ENCODE measurements at regions not wholly inside any gene's neighbourhood (a gene's known extent, or its start where the extent isn't known, plus 50 kb on each side); places are given as distances from the start of the nearest gene placed in this dataset.

DNA sequence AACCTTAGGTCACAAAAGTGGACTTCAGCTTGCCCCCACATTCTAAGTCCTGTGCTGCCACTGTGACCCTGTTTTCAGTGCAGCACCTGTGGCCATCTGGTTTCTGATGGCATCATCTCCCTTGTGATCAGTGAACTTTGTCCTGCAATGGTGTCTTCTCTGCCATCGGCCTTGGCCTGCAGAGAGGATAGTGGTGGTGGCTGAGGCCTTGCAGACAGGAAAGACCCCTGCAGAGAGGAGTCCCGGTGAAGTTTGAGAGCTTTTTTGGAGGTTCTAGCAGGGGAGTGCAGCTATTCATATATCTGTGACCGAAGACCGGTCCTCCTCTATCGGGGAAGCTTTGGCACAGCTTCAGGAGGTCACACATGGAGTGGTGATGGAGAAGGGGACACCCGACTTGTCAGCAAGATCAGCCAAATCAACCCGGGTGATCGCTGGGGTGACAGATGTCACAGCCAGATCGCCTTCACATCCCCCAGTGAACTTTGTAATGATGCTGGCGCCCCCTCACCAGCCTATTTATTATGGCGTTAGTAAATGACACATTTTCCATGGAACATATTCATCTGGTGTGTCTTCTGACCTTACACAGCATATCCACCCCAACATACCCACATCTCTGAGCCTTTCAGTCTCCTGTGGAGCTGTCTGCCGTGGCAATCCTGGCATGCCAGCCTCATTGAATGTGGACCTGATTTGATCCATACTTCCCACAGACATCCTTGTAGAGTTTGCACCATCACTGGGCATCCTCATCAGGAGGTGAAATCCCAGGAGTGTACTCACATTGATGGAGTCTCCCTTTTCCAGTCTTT is 136.1 kb downstream of the PAPOLA start:
- DNase-seq, result no peak

DNA sequence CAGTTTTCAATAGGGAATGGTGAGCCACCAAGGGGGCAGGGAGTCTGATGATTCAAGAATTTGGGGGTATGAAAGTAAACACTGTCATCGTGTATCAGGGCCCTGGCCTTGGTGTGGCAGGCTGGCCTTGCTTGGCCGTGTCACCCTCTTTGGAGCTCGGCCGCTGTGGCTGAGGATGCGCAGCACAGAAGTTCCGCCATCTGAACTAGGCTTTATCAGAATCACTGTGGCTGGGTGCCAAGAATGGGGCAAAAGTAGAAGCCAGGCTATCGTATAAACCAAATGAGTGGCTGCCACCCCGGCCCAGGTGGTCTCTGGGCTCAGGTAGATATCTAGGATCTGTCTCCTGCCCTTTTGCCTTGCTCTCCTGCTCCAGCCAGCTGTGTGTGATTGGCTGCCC is 137.4 kb downstream of the PAPOLA start:
- DNase-seq, result no peak

DNA sequence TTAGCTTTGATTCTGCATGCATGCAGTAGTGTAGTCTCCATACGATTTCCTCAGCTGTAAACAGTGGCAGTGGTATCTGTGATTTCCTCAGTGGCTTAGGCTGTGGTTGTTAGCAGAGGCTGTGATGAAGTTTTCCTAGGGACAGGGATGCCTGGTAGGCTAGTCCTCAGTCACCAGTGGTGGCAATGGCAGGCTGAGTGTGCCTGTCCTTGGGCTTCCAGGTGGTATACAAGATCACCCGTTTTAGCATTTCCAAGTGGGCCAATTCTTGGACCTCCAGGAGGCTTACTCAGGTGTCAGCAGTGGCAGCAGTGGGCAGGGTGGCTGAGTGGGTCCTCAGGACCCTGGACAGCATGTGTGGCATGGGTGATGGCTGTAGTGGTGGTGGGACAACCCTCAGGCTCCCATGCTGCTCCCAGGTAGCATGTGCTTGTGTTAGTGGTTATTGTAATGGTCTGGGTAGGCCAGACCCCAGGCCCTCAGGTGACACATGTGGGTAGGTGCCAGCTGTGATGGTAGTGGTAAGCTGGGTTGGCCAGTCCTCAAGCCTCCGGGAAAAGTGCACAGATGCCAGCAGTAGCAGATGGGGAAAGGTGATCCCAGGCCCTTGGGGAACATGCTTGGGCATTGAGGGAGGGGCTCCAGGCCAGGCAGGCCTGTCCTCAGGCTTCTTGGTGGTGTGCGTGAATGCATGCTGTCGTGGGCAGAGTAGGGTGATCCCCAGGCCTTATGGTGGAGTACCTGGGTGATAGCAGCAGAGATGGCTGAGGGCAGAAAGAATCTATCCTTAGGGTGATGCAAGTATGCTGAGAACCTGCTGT is 146.5 kb downstream of the PAPOLA start:
- no peak for DNase-seq

DNA sequence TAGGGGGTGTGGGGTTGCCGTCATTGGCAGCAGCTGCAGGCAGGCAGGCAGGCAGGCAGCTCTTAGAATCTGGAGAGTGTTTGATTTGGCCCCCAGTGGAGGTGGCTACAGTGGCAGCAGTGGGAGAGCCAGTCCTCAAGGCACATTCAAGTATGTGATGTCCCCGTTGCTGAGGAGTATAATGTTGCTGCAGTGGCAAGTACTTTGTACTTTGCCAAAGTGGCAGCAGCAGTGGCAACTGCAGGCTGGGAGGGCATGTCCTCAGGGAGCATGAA is 147.1 kb downstream of the PAPOLA start:
- no peak for DNase-seq

DNA sequence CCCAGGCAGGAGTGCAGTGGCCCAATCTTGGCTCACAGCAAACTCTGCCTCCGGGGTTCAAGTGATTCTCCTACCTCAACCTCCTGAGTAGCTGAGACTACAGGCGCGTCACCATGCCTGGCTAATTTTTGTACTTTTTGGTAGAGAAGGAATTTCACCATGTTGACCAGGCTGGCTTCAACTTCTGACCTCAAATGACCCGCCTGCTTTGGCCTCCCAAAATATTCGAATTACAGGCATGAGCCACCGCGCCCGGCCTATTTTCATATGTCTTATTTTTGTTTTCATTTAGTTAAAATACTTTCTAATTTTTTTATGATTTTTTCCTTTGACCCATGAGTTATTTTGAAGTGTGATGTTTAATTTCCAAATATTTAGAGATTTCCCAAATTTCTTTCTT is 143.6 kb upstream of the VRK1 start:
- no peak for DNase-seq

DNA sequence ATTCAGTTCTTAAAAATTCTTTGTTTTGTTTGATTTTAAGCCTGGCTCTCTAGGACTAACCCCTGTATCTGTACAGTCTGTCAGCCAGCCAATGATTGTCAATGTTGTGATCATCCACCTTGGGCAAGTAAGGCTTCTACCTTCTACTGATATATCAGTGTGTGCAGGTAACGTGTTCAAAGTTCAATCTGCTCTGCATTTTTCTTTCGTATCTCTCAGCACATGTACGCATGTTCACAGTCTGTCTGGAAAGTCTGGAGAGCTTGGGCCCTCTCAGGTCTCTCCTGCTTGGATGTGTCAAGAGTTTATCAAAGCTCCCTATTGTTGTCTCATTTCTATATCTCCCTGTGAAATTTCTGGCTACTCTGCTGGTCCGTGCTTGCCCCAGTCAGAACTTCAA is 138.6 kb upstream of the VRK1 start:
- no peak for DNase-seq

DNA sequence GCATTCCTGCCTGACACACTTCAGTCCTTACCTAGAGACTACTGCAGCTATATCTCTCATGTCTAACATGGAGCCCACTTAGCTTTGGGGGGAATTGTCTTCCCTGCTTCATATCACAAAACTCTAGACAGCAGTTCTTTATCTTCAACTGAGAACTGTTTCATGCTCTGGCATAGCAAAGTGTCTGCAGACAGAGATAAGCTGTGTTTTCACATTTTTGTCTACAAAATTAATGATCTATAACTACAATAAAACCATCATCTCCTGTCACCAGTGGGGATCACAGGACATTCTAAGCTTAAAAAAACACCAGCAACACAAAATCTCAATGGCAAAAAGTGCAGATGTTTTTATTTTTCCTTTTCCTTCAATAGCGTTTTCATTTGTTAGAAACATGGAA is 137.1 kb upstream of the VRK1 start:
- no peak for DNase-seq

DNA sequence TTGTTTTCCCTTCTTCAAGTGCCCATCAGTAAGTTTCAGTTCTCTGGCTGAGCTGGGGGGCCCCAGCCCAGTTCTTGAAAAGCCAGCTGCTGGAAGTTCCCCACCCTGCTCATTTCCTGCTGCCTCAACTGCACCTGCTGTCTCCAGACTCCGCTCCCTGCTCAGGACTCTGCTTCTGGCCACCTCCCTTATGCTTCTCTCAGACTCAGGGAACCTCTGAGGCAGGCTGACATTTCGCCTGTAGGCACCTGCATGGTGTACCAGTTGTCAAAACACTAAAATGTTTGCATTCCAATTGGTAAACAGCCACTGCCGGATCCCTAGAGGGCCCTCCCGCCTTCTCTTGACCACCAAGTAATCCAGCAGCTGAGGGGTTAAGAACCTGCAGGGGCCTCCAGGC is 136.5 kb upstream of the VRK1 start:
- no peak for DNase-seq

DNA sequence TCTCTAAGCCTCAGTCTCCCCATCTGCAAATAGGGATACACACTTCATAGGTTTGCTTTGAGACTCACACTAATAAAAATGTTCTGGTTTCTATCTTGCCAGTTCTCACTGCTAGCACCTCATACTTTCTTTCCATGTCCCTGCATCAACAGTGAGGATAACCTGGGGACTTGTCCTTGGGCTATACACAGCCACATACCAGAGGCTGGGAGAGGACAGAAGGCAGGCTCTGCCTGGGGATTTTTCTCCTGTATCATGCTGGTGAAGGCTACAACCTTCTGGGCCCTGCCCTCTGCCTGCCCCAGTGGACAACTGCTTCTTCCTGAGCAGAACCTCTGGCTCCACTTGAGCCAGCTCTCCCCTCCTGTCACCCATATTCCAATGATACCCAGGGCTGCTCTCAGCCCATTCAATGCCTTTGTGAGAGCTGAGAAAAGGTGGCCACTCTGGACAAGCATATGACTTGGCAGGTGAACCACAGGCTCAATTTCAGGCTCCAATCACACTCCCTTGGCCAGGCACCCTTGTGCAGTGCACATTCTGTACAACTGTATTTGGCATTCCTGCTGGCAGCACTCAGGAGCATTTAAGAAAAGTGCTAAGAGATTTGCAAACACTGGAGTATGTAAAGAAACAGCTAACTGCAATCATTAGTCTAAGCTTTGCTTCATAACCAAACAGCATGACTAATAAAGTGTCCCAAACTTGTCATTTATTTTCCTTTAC is 135.8 kb upstream of the VRK1 start:
- no peak for DNase-seq

DNA sequence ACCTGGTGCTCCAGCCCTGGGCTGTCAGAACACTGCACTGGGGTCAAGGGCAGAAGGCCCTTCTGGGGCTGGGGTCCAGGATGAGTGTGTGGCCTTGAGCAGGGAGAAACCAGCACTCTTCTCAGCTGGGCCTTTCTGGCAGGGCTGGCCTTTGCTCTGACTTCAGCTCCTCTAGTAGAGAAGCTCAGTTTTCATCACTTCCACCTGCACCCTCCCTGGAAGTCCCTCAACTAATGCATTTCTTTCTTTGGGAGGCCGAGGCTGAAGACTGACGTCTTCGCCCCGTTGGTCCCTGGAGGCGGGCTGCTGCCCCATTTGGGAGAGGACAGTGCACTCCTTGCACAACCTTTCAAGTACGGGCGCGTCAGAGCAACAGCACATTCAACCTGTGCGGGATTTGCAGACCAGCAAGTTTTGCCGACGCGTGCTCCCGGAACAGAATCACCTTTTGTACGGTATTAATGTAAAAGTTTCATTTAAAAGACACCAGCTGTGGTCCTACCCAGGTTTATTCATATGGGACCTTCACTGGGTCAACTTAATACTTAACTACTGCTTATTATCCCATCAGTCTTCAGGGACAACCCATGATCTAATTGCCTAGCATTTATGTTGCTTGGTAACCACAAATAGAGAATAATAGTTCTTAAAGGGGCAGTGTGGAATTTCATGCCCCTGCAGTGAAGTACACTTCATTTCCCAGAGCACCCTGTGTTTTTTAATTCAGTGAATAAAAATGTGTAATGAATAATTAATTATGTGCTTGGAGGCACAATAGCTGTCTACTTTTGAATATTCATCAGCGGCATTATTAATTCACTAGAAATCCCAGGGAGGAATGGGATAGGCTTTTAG is 134.8 kb upstream of the VRK1 start:
- no peak for DNase-seq

DNA sequence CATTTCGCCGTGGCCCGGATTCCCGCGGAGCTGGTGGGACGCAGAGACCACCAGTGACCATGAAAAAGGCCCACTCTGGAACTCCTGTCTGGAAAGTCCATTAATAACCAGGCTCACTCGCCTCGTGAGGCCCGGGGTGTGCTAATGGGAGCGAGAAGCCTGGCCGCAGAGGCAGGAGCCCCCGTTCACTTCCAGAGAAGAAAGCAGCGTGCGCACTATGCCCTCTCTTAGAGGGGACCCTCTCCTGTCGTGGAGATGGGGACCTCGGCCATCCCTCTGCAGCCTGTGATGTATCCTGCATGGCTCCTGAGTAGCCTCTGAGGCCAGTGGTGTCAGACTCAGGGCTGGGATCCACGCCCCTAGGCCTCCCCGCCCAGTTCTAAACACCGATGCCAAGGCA is 134.1 kb upstream of the VRK1 start:
- no peak for DNase-seq

DNA sequence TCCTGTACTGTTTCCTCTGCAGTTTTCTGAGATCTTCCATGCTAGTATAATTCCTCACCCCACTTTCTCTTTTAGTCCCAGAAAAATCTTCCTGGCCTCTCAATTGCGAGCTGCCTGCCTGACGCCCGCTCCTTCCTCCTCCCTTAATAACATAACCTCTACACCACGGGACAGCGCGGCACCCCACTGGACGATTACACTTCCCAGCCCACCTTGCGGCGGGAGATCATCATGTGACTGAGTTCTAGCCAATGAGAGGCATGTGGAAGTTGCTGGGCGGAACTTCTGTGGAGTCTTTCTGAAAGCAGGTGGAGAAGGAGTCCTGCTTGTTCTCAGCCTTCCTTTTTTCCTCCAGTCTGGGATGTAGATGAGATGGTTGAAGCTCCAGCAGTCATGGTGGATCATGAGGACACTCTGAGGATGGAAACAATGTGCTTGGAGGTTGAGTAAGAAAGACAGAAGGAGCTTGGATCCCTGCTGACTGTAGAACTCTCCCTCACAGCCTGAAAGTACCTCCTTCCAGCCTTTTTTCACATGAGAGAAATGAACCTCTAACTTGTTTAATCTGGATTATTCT is 133.6 kb upstream of the VRK1 start:
- no peak for DNase-seq

DNA sequence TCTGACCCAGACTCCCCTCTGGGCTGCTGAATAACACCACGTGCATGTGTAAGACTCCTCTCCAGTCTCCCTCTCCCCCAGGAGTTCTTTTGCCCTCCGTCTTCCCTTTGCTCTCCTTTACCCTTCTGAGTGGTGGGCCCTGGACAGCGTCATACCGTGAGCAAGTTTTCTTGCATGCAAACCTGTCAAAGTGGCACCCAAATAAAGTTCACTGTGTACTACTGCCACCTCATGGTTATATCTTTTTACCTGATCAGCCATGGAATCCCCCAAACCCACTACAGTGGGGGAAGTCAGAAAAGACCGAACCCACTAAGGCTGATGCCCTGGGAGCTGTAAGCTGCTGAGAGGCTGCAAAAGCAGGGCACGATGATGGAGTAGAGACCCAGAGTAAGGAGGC is 131.1 kb upstream of the VRK1 start:
- DNase-seq, result no peak

DNA sequence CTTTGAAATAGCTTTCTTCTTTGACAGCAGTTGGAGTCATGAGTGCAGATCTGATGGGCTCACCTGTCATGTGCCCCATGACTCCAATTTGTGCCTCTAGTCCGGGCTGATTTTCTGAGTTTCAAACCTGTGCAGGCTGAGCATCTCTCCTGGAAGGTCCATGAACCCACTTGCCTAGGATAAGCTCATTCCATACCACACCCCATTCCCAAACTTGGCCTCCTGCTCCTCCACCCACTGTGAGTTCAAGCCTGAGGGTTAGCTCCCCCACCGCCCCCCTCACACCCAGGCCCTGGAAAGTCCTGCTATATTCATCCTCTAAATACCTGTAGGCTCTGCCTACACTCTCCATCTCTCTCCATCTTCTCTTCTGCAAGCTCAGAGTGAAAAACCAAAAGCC is 126.8 kb upstream of the VRK1 start:
- DNase-seq, result no peak

DNA sequence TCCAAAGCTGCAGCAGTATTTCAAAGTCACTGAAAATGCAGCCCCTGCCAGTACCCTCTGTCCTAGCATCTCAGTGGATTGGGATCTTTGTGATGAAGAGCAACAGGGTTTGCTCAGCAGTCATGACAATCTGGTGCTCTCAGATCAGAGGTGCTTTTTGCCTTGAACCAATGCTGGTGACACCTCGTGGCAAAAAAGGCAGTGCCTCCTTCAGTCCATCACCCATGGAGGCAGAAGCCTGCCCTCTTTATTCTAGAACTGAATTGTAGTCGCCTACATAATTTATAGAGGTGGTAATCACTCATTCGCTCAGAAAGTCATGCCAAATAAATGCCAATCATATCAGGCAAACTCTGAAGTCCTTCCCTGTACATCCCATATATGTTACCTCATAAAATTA is 126.0 kb upstream of the VRK1 start:
- no peak for DNase-seq

DNA sequence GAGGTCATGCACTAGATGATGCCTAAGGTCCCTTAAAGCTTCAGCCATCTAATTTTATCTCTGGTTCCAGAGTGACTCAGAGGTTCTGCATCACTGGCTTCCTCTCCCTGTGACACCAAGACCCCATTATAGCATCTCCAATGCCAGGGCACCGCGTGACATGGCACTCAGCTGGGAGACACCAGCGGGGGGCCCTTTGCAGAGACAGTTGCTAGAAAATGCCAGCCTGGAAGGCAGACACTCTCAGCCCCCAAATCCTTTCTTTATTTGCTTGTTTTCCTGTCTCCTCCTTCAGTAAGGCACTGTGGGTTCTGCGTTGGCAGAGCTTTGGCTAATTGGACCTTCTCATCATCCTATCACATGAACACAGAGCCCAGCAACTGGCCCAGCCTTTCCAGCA is 123.5 kb upstream of the VRK1 start:
- DNase-seq, result no peak

DNA sequence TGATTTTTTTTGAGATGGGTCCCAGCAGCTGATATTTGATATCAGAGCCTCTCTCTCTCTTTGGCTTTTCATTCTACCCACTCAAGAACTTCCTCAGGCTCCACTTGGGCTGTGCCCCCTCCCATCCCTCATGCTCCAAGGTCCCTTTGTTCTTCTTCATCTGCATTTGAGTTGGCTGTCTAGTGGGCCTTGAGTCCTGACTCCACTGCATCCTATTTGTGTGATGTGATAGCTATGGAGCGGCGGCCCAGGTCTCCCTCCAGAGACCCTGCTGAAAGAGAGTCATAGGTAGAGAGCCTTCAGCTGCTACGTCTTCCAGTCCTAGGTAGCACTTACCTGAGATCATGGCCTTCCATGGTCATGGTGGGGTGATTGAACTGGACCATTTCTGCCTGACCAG is 123.1 kb upstream of the VRK1 start:
- DNase-seq, result no peak

DNA sequence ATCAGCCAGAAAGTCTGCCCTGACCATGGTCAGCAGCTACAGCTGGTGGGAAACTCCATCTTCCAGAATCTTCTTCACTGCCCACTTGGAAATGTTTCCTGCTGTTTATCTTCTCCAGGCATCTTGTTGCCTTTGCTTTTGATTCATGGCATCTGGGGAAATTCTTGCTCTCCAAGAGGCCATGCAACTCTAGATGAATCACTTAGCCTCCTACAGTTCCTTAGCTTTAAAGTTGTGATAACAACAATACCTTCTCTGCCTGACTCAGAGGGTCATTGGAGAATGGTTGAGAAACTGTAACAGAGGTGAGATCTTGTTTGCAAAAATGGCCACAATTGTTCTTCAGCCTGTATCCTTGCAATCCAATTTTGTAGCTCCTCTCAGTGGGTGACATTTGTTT is 121.0 kb upstream of the VRK1 start:
- no peak for DNase-seq

DNA sequence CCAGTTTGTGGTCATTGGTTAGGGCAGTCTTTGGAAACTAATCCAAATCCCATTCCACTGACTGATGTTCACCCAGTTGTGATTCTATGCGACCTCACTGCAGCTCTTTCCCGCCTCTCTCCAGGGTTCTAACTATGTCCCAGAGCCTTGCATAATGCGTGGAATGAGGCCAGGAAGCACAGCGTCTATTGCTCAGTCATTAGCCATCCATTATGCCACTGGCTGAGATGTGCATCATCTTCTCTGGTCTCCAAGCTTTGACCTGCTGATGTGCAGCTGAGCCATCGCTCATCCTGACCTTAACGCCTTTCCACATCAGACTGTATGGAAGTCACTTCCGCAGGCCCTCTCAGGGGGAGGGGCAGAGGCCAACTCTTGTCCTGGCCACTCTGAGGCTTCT is 115.4 kb upstream of the VRK1 start:
- DNase-seq, result no peak

DNA sequence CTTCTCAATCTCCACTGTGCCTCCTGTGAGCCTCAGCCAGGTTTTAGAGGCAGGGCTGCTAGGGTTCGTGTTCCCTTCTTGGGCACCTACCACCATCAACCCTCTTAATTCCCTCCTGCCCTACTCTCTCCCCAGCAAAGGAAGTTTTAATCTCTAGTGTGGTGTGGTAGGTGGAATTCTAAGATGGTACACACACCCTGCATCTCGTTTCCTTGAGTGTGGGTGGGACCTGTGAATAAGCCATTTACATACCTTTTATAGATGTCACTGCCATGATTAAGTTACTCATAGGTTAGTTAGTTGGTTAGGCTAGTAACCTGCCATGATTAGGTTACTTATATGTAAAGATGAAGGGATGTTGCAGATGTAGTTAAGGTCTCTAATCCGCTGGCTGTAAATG is 114.8 kb upstream of the VRK1 start:
- no peak for DNase-seq

DNA sequence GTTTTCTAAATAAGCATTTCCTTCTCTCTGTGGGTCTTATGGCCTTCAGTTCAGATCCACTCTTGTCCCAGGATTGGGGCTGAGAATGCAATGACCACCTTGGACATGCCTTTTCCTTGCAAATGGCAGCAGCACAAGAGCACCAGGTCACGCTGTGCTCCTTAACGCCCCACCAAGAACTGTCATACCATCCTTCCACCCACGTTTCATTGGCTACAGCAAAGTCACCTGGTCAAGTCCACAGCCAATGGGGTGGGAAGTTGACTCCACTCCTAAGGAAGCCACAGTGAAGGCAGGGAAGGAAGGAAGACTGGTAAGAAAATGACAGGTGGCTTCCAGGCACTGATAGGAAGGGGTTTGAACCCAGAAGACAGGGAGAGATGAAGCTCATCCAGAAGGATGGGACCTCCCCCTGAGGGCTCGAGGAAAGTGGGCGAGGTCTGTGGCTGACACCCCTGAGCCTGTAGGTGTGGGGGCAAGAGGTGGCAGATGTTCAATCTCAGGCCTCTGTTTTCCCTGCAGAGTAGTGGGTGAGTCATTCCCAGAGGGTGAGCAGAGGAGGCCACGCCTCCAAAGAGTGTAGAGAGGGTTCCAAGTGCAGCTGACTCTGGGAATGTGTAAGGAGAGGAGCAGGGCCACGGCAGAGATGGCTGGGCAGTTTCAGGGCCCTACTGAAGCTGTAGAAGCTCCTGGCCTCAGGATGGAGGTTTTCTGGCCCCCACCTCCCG is 113.5 kb upstream of the VRK1 start:
- no peak for DNase-seq

DNA sequence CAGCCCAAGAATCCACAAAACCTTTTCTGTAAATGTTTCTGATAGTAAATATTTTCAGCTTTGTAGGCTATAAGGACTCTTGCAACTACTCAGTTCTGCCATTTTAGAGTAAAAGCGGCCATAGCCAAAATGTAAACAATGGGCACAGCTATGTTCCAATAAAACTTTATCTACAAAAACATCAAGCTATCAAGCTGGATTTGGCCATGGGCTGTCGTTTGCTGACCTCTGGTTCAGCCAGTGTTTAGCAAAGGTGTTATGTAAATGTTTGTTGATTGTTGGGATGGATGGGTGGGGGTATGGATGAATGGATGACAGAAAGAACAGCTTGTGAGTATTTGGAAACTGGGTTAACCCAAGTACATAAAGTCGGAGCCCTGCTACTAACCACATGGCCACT is 111.1 kb upstream of the VRK1 start:
- DNase-seq, result no peak
